SW480 (cell line): ENCODE measurements at regions not wholly inside any gene's neighbourhood (a gene's known extent, or its start where the extent isn't known, plus 50 kb on each side); places are given as distances from the start of the nearest gene placed in this dataset.

ENCODE experiments used
- DNase-seq: peaks from one replicate; pipeline ENCODE4 v3.0.0-alpha.2; 2016; ENCODE audit warnings: low spot score

GRCh38 chr2:188919824-188920223 is 54.3 kb upstream of the COL3A1 start:
- DNase-seq, result no peak

- no peak for DNase-seq
Observed at GRCh38 chr2:188922191-188922590, 52.0 kb upstream of the COL3A1 start.
